Testis (tissue), 2 donors: ENCODE measurements at regions not wholly inside any gene's neighbourhood (a gene's known extent, or its start where the extent isn't known, plus 50 kb on each side); places are given as distances from the start of the nearest gene placed in this dataset.

Source experiments
- DNase-seq: peaks from one replicate; pipeline ENCODE4 v3.0.0-alpha.2; 2019
- H3K27ac ChIP-seq, 2 donors: fragments of 200-600 bp; sonication (generic); one replicate each; pipeline ENCODE4 v1.5.1; 2019
- H3K27me3 ChIP-seq: fragments of 200-600 bp; sonication (generic); one replicate; pipeline ENCODE4 v1.5.1; 2019
- H3K36me3 ChIP-seq: fragments of 200-600 bp; sonication (generic); one replicate; pipeline ENCODE4 v1.5.1; 2017; ENCODE audit warnings: low read depth; ENCODE audit errors: missing control alignments
- H3K4me1 ChIP-seq: fragments of 200-600 bp; sonication (generic); one replicate; pipeline ENCODE4 v1.5.1; 2019
- H3K4me3 ChIP-seq, 2 donors: fragments of 200-600 bp; sonication (generic); one replicate each; pipeline ENCODE4 v1.5.1; 2017 to 2019
- H3K9me3 ChIP-seq: fragments of 200-600 bp; sonication (generic); one replicate; pipeline ENCODE4 v1.5.1; 2017
- CTCF ChIP-seq, 3 experiments: fragments of 450-650 bp in 2 of 3; fragments of 200-600 bp in 1 of 3; sonication (generic) in 1 of 3; IDR thresholded peaks; one replicate each; pipeline ENCODE4 v1.5.1; 2016 to 2019; ENCODE audit warnings: antibody characterized with exemption in 3 of 3, mild to moderate bottlenecking in 2 of 3, moderate library complexity in 1 of 3
- POLR2A ChIP-seq: fragments of 450-650 bp; IDR thresholded peaks from one replicate; pipeline ENCODE4 v1.6.1; 2017; ENCODE audit warnings: antibody characterized with exemption, mild to moderate bottlenecking, moderate library complexity
- WGBS, 2 donors: methylation state at CpG; one replicate each; pipeline ENCODE4 v1.1.5; 2018; 5-methylcytosine and 5-hydroxymethylcytosine counted together
- intact Hi-C: fragments of 100-400 bp; cut with DNase I; formaldehyde crosslinking; loops from one replicate; pipeline ENCODE4 v1.15.1; 2023; ENCODE audit warnings: low total_unique reads

- no peak for TF ChIP-seq CTCF (IDR thresholded peaks at IDR 0.05)
- TF ChIP-seq POLR2A, result no peak
- intact Hi-C loops, result no loop called here
- H3K4me3 ChIP-seq, result no peak overlapping the region
- no peak for DNase-seq
- no peak overlapping the region for H3K27ac ChIP-seq
- H3K4me1 ChIP-seq, result peaks cover 4% of the 10 kb centered on the region
- WGBS, 2 donors, result 78 to 86% methylated on average over 3 of the region's 3 CpGs
- no peaks in the 10 kb centered on the region for H3K27me3 ChIP-seq
- no peaks in the 10 kb centered on the region for H3K9me3 ChIP-seq
- H3K36me3 ChIP-seq, result no peaks in the 10 kb centered on the region
Observed at GRCh38 chr2:7777668-7778067, 860.5 kb downstream of the RNF144A start.

DNA sequence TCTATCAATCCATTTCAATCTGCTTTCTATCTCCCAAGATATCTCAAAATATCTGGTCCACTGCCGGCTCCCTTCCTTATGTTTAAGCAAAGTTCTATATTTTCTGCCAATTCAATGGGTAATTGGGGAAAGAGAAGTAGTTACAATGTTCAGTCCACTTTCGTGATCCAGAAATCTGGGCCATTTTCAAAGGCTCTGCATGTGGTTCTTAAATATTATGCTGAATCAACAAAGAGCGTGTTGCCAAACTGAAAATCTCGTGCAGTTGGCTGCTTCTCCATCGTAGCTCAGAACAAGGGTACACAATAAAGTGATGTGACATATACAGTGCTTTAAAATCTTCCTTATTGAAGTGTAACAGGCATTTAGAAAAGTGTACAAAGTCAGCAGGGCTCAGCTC lies 863.1 kb downstream of the RNF144A start:
- TF ChIP-seq CTCF (IDR thresholded peaks at IDR 0.05) (no peak), POLR2A (no peak)
- Histone ChIP-seq H3K36me3 (no peaks in the 10 kb centered on the region), H3K27me3 (no peaks in the 10 kb centered on the region), H3K27ac (no peak overlapping the region), H3K4me3 (no peak overlapping the region), H3K4me1 (no peaks in the 10 kb centered on the region), H3K9me3 (no peaks in the 10 kb centered on the region)
- intact Hi-C loops, result no loop called here
- DNase-seq, result no peak
- 64 to 75% methylated on average over 5 of the region's 5 CpGs for WGBS, 2 donors

GRCh38 chr2:7785700-7786099 lies 868.5 kb downstream of the RNF144A start:
- Histone ChIP-seq H3K36me3 (no peaks in the 10 kb centered on the region), H3K27me3 (no peaks in the 10 kb centered on the region), H3K27ac (no peak overlapping the region), H3K4me1 (no peaks in the 10 kb centered on the region), H3K9me3 (no peaks in the 10 kb centered on the region), H3K4me3 (no peak overlapping the region)
- 90 to 96% methylated on average over 4 of the region's 4 CpGs for WGBS, 2 donors
- TF ChIP-seq CTCF (IDR thresholded peaks at IDR 0.05) (no peak), POLR2A (no peak)
- no peak for DNase-seq
- intact Hi-C loops, result no loop called here

DNA sequence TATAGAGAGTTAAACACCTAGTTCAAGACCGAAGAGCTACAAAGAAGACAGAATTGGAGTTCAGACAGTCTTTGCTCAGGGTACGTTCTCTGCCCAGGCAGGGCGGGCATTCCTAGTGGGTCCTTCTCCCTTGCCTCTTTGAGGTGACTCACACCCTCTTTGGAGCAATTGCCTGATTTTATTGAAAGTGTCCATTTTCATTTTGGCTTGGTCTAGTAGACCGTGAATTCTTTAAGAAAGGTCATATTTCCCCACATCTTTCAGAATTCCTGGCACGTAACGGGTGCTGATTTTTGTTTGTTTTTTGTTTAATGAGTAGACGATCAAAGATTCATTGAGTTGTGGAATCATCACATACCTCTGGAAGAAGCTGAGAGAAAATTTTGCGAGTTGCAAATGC lies 871.5 kb downstream of the RNF144A start:
- TF ChIP-seq CTCF (IDR thresholded peaks at IDR 0.05) (no peak), POLR2A (no peak)
- no peak for DNase-seq
- no peaks in the 10 kb centered on the region for H3K27me3 ChIP-seq
- no peak overlapping the region for H3K27ac ChIP-seq
- intact Hi-C loops, result no loop called here
- H3K36me3 ChIP-seq, result no peaks in the 10 kb centered on the region
- WGBS, 2 donors, result 95 to 96% methylated on average over 8 of the region's 8 CpGs
- H3K4me1 ChIP-seq, result no peaks in the 10 kb centered on the region
- no peaks in the 10 kb centered on the region for H3K9me3 ChIP-seq
- no peak overlapping the region for H3K4me3 ChIP-seq

GRCh38 chr2:7792031-7792651 lies 874.9 kb downstream of the RNF144A start:
- Histone ChIP-seq H3K4me1 (no peaks in the 10 kb centered on the region), H3K36me3 (no peaks in the 10 kb centered on the region), H3K4me3 (no peak overlapping the region), H3K27me3 (no peaks in the 10 kb centered on the region), H3K9me3 (no peaks in the 10 kb centered on the region), H3K27ac (no peak overlapping the region)
- 79 to 81% methylated on average over 7 of the region's 7 CpGs for WGBS, 2 donors
- TF ChIP-seq POLR2A, result no peak
- no peak for TF ChIP-seq CTCF (IDR thresholded peaks at IDR 0.05)
- DNase-seq, result no peak
- intact Hi-C loops, result no loop called here
